Small intestine (tissue), 7 donors: ENCODE measurements at regions not wholly inside any gene's neighbourhood (a gene's known extent, or its start where the extent isn't known, plus 50 kb on each side); places are given as distances from the start of the nearest gene placed in this dataset.

Experiments used
- DNase-seq, 2 donors: peaks; one replicate each; pipeline versions ENCODE4 v3.0.0 to v3.0.0-alpha.2; 2013
- FAIRE-seq: peaks from 2 replicates; lab custom pipeline; 2012; peaks lifted over from hg19 to GRCh38; lab: Jason Lieb, UNC
- H3K27ac ChIP-seq, 3 donors: one replicate each; pipeline ENCODE4 v1.5.1; 2013; ENCODE audit warnings: low read length in 2 of 3, mild to moderate bottlenecking in 2 of 3, control low read depth in 1 of 3, inconsistent platforms in 1 of 3, low read depth in 1 of 3, moderate library complexity in 1 of 3
- H3K27me3 ChIP-seq, 3 donors: one replicate each; pipeline ENCODE4 v1.6.1; 2013; ENCODE audit warnings: low read length in 3 of 3, inconsistent platforms in 1 of 3; ENCODE audit not compliant: control insufficient read depth in 3 of 3, insufficient read depth in 3 of 3
- H3K36me3 ChIP-seq, 3 donors: one replicate each; pipeline ENCODE4 v1.6.1; 2013; ENCODE audit warnings: low read length in 3 of 3, inconsistent platforms in 1 of 3, low read depth in 1 of 3, mild to moderate bottlenecking in 1 of 3, moderate library complexity in 1 of 3; ENCODE audit not compliant: control insufficient read depth in 3 of 3, insufficient read depth in 2 of 3
- H3K4me1 ChIP-seq, 3 donors: one replicate each; pipeline ENCODE4 v1.6.1; 2013; ENCODE audit warnings: low read length in 2 of 3, inconsistent platforms in 1 of 3, low read depth in 1 of 3, mild to moderate bottlenecking in 1 of 3, moderate library complexity in 1 of 3; ENCODE audit not compliant: control insufficient read depth in 3 of 3, insufficient read depth in 2 of 3
- H3K4me3 ChIP-seq, 3 donors: one replicate each; pipeline ENCODE4 v1.5.1; 2013; ENCODE audit warnings: low read length in 3 of 3, control low read depth in 1 of 3, inconsistent platforms in 1 of 3, low read depth in 1 of 3, mild to moderate bottlenecking in 1 of 3, moderate library complexity in 1 of 3
- H3K9me3 ChIP-seq, 2 donors: one replicate each; pipeline ENCODE4 v1.6.1; 2013; ENCODE audit warnings: low read depth in 1 of 2, low read length in 1 of 2; ENCODE audit not compliant: control insufficient read depth in 2 of 2, insufficient read depth in 1 of 2
- WGBS, 3 donors: extraction: QIAGEN DNeasy Blood & Tissue Kit; methylation state at CpG; one replicate each; pipeline ENCODE4 v1.1.7; 2013; 5-methylcytosine and 5-hydroxymethylcytosine counted together
- donor health status: healthy with polysubstance abuse.
- donor health status: control.
- donor health status: control.
- donor health status: Bipolar disorder and iron deficiency.
- donor health status: healthy.

- Histone ChIP-seq H3K9me3 (no peaks in the 10 kb centered on the region), H3K27me3 (peaks cover 0 to 17% (median 10%) of the 10 kb centered on the region in 3 donors), H3K36me3 (no peaks in the 10 kb centered on the region), H3K27ac (no peak overlapping the region), H3K4me3 (no peak overlapping the region), H3K4me1 (no peaks in the 10 kb centered on the region)
- 45 to 66% (median 45%) methylated on average over 2 of the region's 2 CpGs for WGBS, 3 donors
- FAIRE-seq: no peak
- DNase-seq: no peak
These were observed 171.0 kb upstream of the LHX5 start for GRCh38 chr12:113642672-113643071.

DNA sequence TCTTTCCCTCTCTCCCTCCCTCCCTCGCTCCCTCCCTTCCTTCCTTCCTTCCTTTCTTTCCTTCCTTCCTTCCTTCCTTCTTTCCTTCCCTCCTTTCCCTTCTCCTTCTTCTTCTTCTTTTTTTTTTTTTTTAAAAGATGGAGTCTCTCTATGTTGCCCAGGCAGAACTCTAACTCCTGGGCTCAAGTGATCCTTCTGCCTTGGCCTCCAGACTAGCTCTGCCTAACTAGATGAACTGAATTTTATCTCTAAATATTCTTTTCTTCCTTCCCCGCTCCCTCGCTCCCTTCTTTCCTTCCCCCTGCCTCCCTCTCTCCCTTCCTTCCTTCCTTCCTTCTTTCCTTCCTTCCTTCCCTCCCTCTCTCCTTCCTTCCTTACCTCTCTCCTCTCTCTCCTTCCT lies 170.5 kb upstream of the LHX5 start:
- WGBS, 3 donors: 62 to 70% (median 64%) methylated on average over 3 of the region's 3 CpGs
- no peak overlapping the region for H3K4me3 ChIP-seq
- FAIRE-seq (no peak), DNase-seq (no peak)
- no peaks in the 10 kb centered on the region for H3K4me1 ChIP-seq
- H3K9me3 ChIP-seq: no peaks in the 10 kb centered on the region
- no peak overlapping the region for H3K27ac ChIP-seq
- H3K36me3 ChIP-seq: no peaks in the 10 kb centered on the region
- peaks cover 0 to 17% (median 14%) of the 10 kb centered on the region in 3 donors for H3K27me3 ChIP-seq

GRCh38 chr12:113641426-113642030 lies 169.9 kb upstream of the LHX5 start:
- Histone ChIP-seq H3K4me1 (no peaks in the 10 kb centered on the region), H3K27me3 (peaks cover 0 to 17% (median 14%) of the 10 kb centered on the region in 3 donors), H3K4me3 (no peak overlapping the region), H3K36me3 (no peaks in the 10 kb centered on the region), H3K9me3 (no peaks in the 10 kb centered on the region), H3K27ac (no peak overlapping the region)
- DNase-seq (no peak), FAIRE-seq (no peak)
- 20 to 28% (median 23%) methylated on average over 11 of the region's 11 CpGs for WGBS, 3 donors

DNA sequence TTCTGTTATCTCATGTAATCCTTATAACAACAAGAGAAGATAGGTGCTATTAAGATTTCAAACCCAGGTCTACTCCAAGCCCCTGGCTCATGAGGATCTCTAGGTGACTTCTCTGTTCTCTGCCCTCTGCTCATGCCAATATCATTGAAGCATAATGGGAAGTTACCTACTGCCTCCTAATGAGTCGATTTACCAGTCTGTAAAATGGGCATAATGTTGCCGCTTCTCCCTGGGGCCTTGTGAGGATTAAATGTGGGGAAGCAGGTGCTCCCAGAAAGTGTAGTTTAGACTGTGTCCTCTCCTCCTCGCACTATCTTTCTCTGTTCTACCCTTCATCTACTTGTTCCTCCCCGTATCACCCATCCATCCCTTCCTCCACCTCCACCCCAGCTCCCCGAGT lies 169.2 kb upstream of the LHX5 start:
- no peak for FAIRE-seq
- Histone ChIP-seq H3K9me3 (no peaks in the 10 kb centered on the region), H3K4me3 (no peak overlapping the region), H3K27ac (no peak overlapping the region), H3K4me1 (no peaks in the 10 kb centered on the region), H3K27me3 (peaks cover 0 to 21% (median 15%) of the 10 kb centered on the region in 3 donors), H3K36me3 (no peaks in the 10 kb centered on the region)
- DNase-seq: no peak
- WGBS, 3 donors: 58 to 69% (median 63%) methylated on average over 5 of the region's 5 CpGs

- no peak overlapping the region for H3K27ac ChIP-seq
- no peak overlapping the region for H3K4me3 ChIP-seq
- WGBS, 3 donors: 86 to 88% (median 87%) methylated on average over 10 of the region's 10 CpGs
- H3K36me3 ChIP-seq: no peaks in the 10 kb centered on the region
- no peaks in the 10 kb centered on the region for H3K9me3 ChIP-seq
- DNase-seq (no peak), FAIRE-seq (no peak)
- no peaks in the 10 kb centered on the region for H3K4me1 ChIP-seq
- peaks cover 0 to 19% (median 14%) of the 10 kb centered on the region in 3 donors for H3K27me3 ChIP-seq
These were observed 167.8 kb upstream of the LHX5 start for GRCh38 chr12:113639474-113639873.

GRCh38 chr12:113638460-113638775 lies 166.7 kb upstream of the LHX5 start:
- H3K36me3 ChIP-seq: no peaks in the 10 kb centered on the region
- no peaks in the 10 kb centered on the region for H3K4me1 ChIP-seq
- H3K4me3 ChIP-seq: no peak overlapping the region
- H3K27me3 ChIP-seq: peaks cover 0 to 19% (median 14%) of the 10 kb centered on the region in 3 donors
- WGBS, 3 donors: 18 to 35% (median 32%) methylated on average over 7 to 11 of the region's 11 CpGs
- DNase-seq (no peak), FAIRE-seq (no peak)
- no peak overlapping the region for H3K27ac ChIP-seq
- no peaks in the 10 kb centered on the region for H3K9me3 ChIP-seq

DNA sequence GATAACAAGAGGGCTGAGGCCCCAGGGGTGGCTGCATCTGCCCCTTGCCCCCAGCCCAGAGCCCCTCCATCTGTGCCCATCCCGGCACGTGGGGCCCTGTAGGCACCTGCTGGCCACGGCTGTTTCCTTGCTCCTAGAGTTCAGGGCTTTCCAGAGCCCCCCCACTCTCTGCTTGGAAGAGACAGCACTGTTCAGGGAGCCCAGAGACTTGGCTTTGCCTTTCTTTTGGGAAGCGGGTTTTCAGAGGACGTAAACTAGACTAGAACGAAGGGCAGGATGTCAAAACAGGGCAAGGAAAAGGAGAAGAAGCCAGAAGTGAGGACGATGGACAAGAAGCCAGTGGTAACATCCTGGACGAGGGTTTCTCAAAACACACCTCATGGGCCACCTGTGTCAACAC lies 163.3 kb upstream of the LHX5 start:
- DNase-seq (no peak), FAIRE-seq (no peak)
- H3K4me1 ChIP-seq: no peaks in the 10 kb centered on the region
- no peaks in the 10 kb centered on the region for H3K9me3 ChIP-seq
- H3K27me3 ChIP-seq: peaks cover 0 to 15% (median 14%) of the 10 kb centered on the region in 3 donors
- WGBS, 3 donors: 61 to 65% (median 62%) methylated on average over 6 to 8 of the region's 8 CpGs
- no peaks in the 10 kb centered on the region for H3K36me3 ChIP-seq
- H3K4me3 ChIP-seq: no peak overlapping the region
- no peak overlapping the region for H3K27ac ChIP-seq

- H3K36me3 ChIP-seq: no peaks in the 10 kb centered on the region
- H3K4me1 ChIP-seq: no peaks in the 10 kb centered on the region
- FAIRE-seq: no peak
- no peak overlapping the region for H3K4me3 ChIP-seq
- DNase-seq: no peak
- H3K27ac ChIP-seq: no peak overlapping the region
- H3K27me3 ChIP-seq: peaks cover 0 to 12% (median 12%) of the 10 kb centered on the region in 3 donors
- 45 to 55% (median 52%) methylated on average over 6 of the region's 6 CpGs for WGBS, 3 donors
- H3K9me3 ChIP-seq: no peaks in the 10 kb centered on the region
These were observed 162.8 kb upstream of the LHX5 start for GRCh38 chr12:113634474-113634873.

- no peak for FAIRE-seq
- no peak for DNase-seq
These were observed 162.1 kb upstream of the LHX5 start for GRCh38 chr12:113633678-113634332.

More at GRCh38 chr12:113633678-113634332, 162.1 kb upstream of the LHX5 start:
- H3K27ac ChIP-seq: no peak overlapping the region
- peaks cover 0 to 9% (median 8%) of the 10 kb centered on the region in 3 donors for H3K27me3 ChIP-seq
- H3K9me3 ChIP-seq: no peaks in the 10 kb centered on the region
- no peaks in the 10 kb centered on the region for H3K4me1 ChIP-seq
- H3K36me3 ChIP-seq: no peaks in the 10 kb centered on the region
- H3K4me3 ChIP-seq: no peak overlapping the region
